ENCODE measurements at regions not wholly inside any gene's neighbourhood (a gene's known extent, or its start where the extent isn't known, plus 50 kb on each side); places are given as distances from the start of the nearest gene placed in this dataset.

DNA sequence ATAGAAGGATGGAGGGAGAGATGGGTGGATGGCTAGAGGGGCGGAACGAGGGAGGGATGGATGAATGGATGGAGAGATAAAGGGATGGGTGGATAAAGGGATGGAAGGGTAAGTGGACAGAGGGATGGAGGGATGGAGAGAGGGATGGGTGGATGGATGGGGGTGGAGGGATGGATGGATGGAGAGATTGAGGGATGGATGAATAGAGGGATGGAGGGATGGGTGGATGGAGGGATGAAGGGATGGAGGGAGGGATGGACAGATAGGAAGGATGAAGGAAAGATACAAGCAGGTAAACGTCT lies 313.3 kb downstream of the UACA start:
- TF ChIP-seq, protein P1, sequence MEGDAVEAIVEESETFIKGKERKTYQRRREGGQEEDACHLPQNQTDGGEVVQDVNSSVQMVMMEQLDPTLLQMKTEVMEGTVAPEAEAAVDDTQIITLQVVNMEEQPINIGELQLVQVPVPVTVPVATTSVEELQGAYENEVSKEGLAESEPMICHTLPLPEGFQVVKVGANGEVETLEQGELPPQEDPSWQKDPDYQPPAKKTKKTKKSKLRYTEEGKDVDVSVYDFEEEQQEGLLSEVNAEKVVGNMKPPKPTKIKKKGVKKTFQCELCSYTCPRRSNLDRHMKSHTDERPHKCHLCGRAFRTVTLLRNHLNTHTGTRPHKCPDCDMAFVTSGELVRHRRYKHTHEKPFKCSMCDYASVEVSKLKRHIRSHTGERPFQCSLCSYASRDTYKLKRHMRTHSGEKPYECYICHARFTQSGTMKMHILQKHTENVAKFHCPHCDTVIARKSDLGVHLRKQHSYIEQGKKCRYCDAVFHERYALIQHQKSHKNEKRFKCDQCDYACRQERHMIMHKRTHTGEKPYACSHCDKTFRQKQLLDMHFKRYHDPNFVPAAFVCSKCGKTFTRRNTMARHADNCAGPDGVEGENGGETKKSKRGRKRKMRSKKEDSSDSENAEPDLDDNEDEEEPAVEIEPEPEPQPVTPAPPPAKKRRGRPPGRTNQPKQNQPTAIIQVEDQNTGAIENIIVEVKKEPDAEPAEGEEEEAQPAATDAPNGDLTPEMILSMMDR (IDR thresholded peaks at IDR 0.05): no peak
- TF ChIP-seq POLR2A (IDR thresholded peaks at IDR 0.05): no peak
